ENCODE measurements at regions not wholly inside any gene's neighbourhood (a gene's known extent, or its start where the extent isn't known, plus 50 kb on each side); places are given as distances from the start of the nearest gene placed in this dataset.

GRCh38 chr4:152165146-152165545, 370.7 kb downstream of the FBXW7 start:
- no peak overlapping the region for H3K9ac ChIP-seq (ENCODE audit: low read length)
- ATAC-seq (ENCODE audit: low read depth) (no peak), DNase-seq (no peak)
- no CpG with 5 or more reads among the region's 2 CpGs for WGBS (ENCODE audit: insufficient coverage)
- no peaks in the 10 kb centered on the region for H3K9me3 ChIP-seq (ENCODE audit: control extremely low read depth in 1 of 3, control insufficient read depth in 2 of 3, insufficient read depth in 1 of 3, low read length in 2 of 3)
- Mint-ChIP-seq H3K9me3 (ENCODE audit: insufficient read depth) (no peaks in the 10 kb centered on the region), H3K4me1 (no peaks in the 10 kb centered on the region), H3K27ac (no peak overlapping the region), H3K4me3 (no peak overlapping the region), H3K27me3 (peaks cover 27% of the 10 kb centered on the region)
- TF ChIP-seq CTCF (IDR thresholded peaks at IDR 0.05) (no peak), EZH2 (IDR thresholded peaks at IDR 0.05; ENCODE audit: borderline replicate concordance, insufficient read depth, low read depth, low read length, poor library complexity, severe bottlenecking) (no peak)
- no peaks in the 10 kb centered on the region for H3K79me2 ChIP-seq (ENCODE audit: control insufficient read depth, insufficient read depth, low read length)
- no peak overlapping the region for H2AFZ ChIP-seq (ENCODE audit: insufficient read depth, low read depth, low read length, poor library complexity, severe bottlenecking)
- H3K4me1 ChIP-seq (ENCODE audit: control insufficient read depth in 2 of 2, insufficient read depth in 2 of 2, low read length in 2 of 2), result no peaks in the 10 kb centered on the region
- no peak overlapping the region for H3K4me2 ChIP-seq (replicated peaks; ENCODE audit: low read depth, low read length, poor library complexity, severe bottlenecking)
- H3K27me3 ChIP-seq (replicated peaks in 1 of 4; ENCODE audit: control extremely low read depth in 1 of 4, control insufficient read depth in 3 of 4, insufficient read depth in 4 of 4, low read length in 3 of 4), result no peaks in the 10 kb centered on the region
- intact Hi-C loops (cut with micrococcal nuclease), result no loop called here
- CTCF ChIA-PET, result no interaction called here
- no peaks in the 10 kb centered on the region for H4K20me1 ChIP-seq (ENCODE audit: control insufficient read depth, insufficient read depth, low read length, poor library complexity, severe bottlenecking)
- no peaks in the 10 kb centered on the region for H3K36me3 ChIP-seq (replicated peaks in 1 of 2; ENCODE audit: control extremely low read depth in 1 of 2, control insufficient read depth in 1 of 2, extremely low read depth in 1 of 2, insufficient read depth in 2 of 2, low read length in 1 of 2)
- no peak overlapping the region for H3K27ac ChIP-seq (ENCODE audit: low read length in 2 of 2)
- no peak overlapping the region for H3K4me3 ChIP-seq (ENCODE audit: control extremely low read depth in 1 of 5, extremely low read depth in 1 of 5, insufficient read depth in 1 of 5, low read depth in 2 of 5, low read length in 4 of 5)
- POLR2A ChIA-PET, result no interaction called here

GRCh38 chr4:152164561-152164960, 371.3 kb downstream of the FBXW7 start:
- H3K4me1 ChIP-seq (ENCODE audit: control insufficient read depth in 2 of 2, insufficient read depth in 2 of 2, low read length in 2 of 2), result no peaks in the 10 kb centered on the region
- H3K27ac Mint-ChIP-seq, result no peak overlapping the region
- H2AFZ ChIP-seq (ENCODE audit: insufficient read depth, low read depth, low read length, poor library complexity, severe bottlenecking), result no peak overlapping the region
- H3K27ac ChIP-seq (ENCODE audit: low read length in 2 of 2), result no peak overlapping the region
- intact Hi-C loops (cut with micrococcal nuclease), result no loop called here
- no peaks in the 10 kb centered on the region for H3K4me1 Mint-ChIP-seq
- no peaks in the 10 kb centered on the region for H3K9me3 Mint-ChIP-seq (ENCODE audit: insufficient read depth)
- no peaks in the 10 kb centered on the region for H3K9me3 ChIP-seq (ENCODE audit: control extremely low read depth in 1 of 3, control insufficient read depth in 2 of 3, insufficient read depth in 1 of 3, low read length in 2 of 3)
- no peak overlapping the region for H3K4me3 ChIP-seq (ENCODE audit: control extremely low read depth in 1 of 5, extremely low read depth in 1 of 5, insufficient read depth in 1 of 5, low read depth in 2 of 5, low read length in 4 of 5)
- H4K20me1 ChIP-seq (ENCODE audit: control insufficient read depth, insufficient read depth, low read length, poor library complexity, severe bottlenecking), result no peaks in the 10 kb centered on the region
- ChIA-PET CTCF (no interaction called here), POLR2A (no interaction called here)
- H3K79me2 ChIP-seq (ENCODE audit: control insufficient read depth, insufficient read depth, low read length), result no peaks in the 10 kb centered on the region
- 100% methylated on average over 1 of the region's 1 CpG for WGBS (ENCODE audit: insufficient coverage)
- no peak overlapping the region for H3K4me2 ChIP-seq (replicated peaks; ENCODE audit: low read depth, low read length, poor library complexity, severe bottlenecking)
- no peaks in the 10 kb centered on the region for H3K27me3 ChIP-seq (replicated peaks in 1 of 4; ENCODE audit: control extremely low read depth in 1 of 4, control insufficient read depth in 3 of 4, insufficient read depth in 4 of 4, low read length in 3 of 4)
- H3K36me3 ChIP-seq (replicated peaks in 1 of 2; ENCODE audit: control extremely low read depth in 1 of 2, control insufficient read depth in 1 of 2, extremely low read depth in 1 of 2, insufficient read depth in 2 of 2, low read length in 1 of 2), result no peaks in the 10 kb centered on the region
- no peak for ATAC-seq (ENCODE audit: low read depth)
- H3K27me3 Mint-ChIP-seq, result peaks cover 28% of the 10 kb centered on the region
- TF ChIP-seq EZH2 (IDR thresholded peaks at IDR 0.05; ENCODE audit: borderline replicate concordance, insufficient read depth, low read depth, low read length, poor library complexity, severe bottlenecking), result no peak
- no peak for TF ChIP-seq CTCF (IDR thresholded peaks at IDR 0.05)
- no peak overlapping the region for H3K4me3 Mint-ChIP-seq
- no peak for DNase-seq
- H3K9ac ChIP-seq (ENCODE audit: low read length), result no peak overlapping the region

Data from B cell (primary cell).